Prostate gland (tissue), 2 donors: ENCODE measurements at regions not wholly inside any gene's neighbourhood (a gene's known extent, or its start where the extent isn't known, plus 50 kb on each side); places are given as distances from the start of the nearest gene placed in this dataset.

Experiments
- CTCF ChIP-seq, 4 experiments: fragments of 200-600 bp in 2 of 4; fragments of 450-650 bp in 2 of 4; sonication (generic) in 2 of 4; IDR thresholded peaks; 1 replicate in 3 of 4; 2 replicates in 1 of 4; pipeline ENCODE4 v1.5.1; 2016 to 2019; ENCODE audit warnings: antibody characterized with exemption in 4 of 4, mild to moderate bottlenecking in 2 of 4, moderate library complexity in 2 of 4
- POLR2AphosphoS5 ChIP-seq: sonication (generic); formaldehyde crosslinking; IDR thresholded peaks from one replicate; pipeline ENCODE4 v1.6.1; 2017; ENCODE audit warnings: antibody characterized with exemption

GRCh38 chr5:12902611-12903010, 998.4 kb upstream of the CTNND2 start:
- TF ChIP-seq CTCF (IDR thresholded peaks at IDR 0.05) = no peak
- no peak for TF ChIP-seq POLR2AphosphoS5
